HUDEP-2 (cell line): ENCODE measurements at regions not wholly inside any gene's neighbourhood (a gene's known extent, or its start where the extent isn't known, plus 50 kb on each side); places are given as distances from the start of the nearest gene placed in this dataset.

Source experiments
- DNase-seq, 76 experiments: peaks; one replicate each; lab custom pipeline; 2025; ENCODE audit not compliant: unreplicated experiment in 76 of 76; lab: John Stamatoyannopoulos, UW

- no peak for DNase-seq
These were observed 146.7 kb upstream of the PITX2 start for GRCh38 chr4:110769578-110769977.

GRCh38 chr4:110770353-110770752 is 147.5 kb upstream of the PITX2 start:
- no peak for DNase-seq

GRCh38 chr4:110778521-110778920 is 155.6 kb upstream of the PITX2 start:
- no peak for DNase-seq

GRCh38 chr4:110780538-110780937 is 157.7 kb upstream of the PITX2 start:
- no peak for DNase-seq

- DNase-seq: no peak
These were observed 159.1 kb upstream of the PITX2 start for GRCh38 chr4:110781944-110782343.

GRCh38 chr4:110787109-110787508 is 164.2 kb upstream of the PITX2 start:
- no peak for DNase-seq

GRCh38 chr4:110787707-110788106 is 164.8 kb upstream of the PITX2 start:
- DNase-seq: no peak

- no peak for DNase-seq
These were observed 165.4 kb upstream of the PITX2 start for GRCh38 chr4:110788302-110788701.

- DNase-seq: no peak
These were observed 169.2 kb upstream of the PITX2 start for GRCh38 chr4:110792036-110792435.

GRCh38 chr4:110793381-110793801 is 170.5 kb upstream of the PITX2 start:
- no peak for DNase-seq

GRCh38 chr4:110793890-110794554 is 171.1 kb upstream of the PITX2 start:
- no peak for DNase-seq

- no peak for DNase-seq
These were observed 173.1 kb upstream of the PITX2 start for GRCh38 chr4:110795971-110796370.

- no peak for DNase-seq
These were observed 174.6 kb upstream of the PITX2 start for GRCh38 chr4:110797486-110797885.

- no peak for DNase-seq
These were observed 175.8 kb upstream of the PITX2 start for GRCh38 chr4:110798687-110799086.

GRCh38 chr4:110799211-110799610 is 176.3 kb upstream of the PITX2 start:
- DNase-seq: no peak

GRCh38 chr4:110801591-110801990 is 178.7 kb upstream of the PITX2 start:
- DNase-seq: no peak

GRCh38 chr4:110808351-110808878 is 185.5 kb upstream of the PITX2 start:
- DNase-seq: no peak

GRCh38 chr4:110815950-110816349 is 193.1 kb upstream of the PITX2 start:
- no peak for DNase-seq

- no peak for DNase-seq
These were observed 193.5 kb upstream of the PITX2 start for GRCh38 chr4:110816367-110816766.

GRCh38 chr4:110821186-110821585 is 198.3 kb upstream of the PITX2 start:
- no peak for DNase-seq

GRCh38 chr4:110823251-110823650 is 200.4 kb upstream of the PITX2 start:
- no peak for DNase-seq

GRCh38 chr4:110824344-110824743 is 201.5 kb upstream of the PITX2 start:
- no peak for DNase-seq

- DNase-seq: no peak
These were observed 203.8 kb upstream of the PITX2 start for GRCh38 chr4:110826656-110827055.
